GM19035 (cell line): ENCODE measurements at regions not wholly inside any gene's neighbourhood (a gene's known extent, or its start where the extent isn't known, plus 50 kb on each side); places are given as distances from the start of the nearest gene placed in this dataset.
"Not testable (repeated sequence)": the region's sequence is repeated elsewhere in the genome, so short reads cannot be mapped to it uniquely, and the experiment has no call there.

Experiments used
- ATAC-seq: cut with Tn5 transposase; IDR thresholded peaks from one replicate; pipeline ENCODE4 v1.9.1; 2021; ENCODE audit not compliant: unreplicated experiment

GRCh38 chr5:28402590-28403301 is 1364.4 kb upstream of the CDH9 start:
- ATAC-seq, result no peak

GRCh38 chr5:28400076-28400475 is 1361.7 kb upstream of the CDH9 start:
- no peak for ATAC-seq

- ATAC-seq, result no peak
Measured at GRCh38 chr5:28399211-28399610, 1360.8 kb upstream of the CDH9 start.

- ATAC-seq, result no peak
Measured at GRCh38 chr5:28398185-28398584, 1359.8 kb upstream of the CDH9 start.

- ATAC-seq, result no peak
Measured at GRCh38 chr5:28397502-28397941, 1359.1 kb upstream of the CDH9 start.

- no peak for ATAC-seq
Measured at GRCh38 chr5:28391277-28391676, 1352.9 kb upstream of the CDH9 start.

- ATAC-seq, result no peak
Measured at GRCh38 chr5:28390341-28390740, 1352.0 kb upstream of the CDH9 start.

- ATAC-seq, result not testable (repeated sequence)
Measured at GRCh38 chr5:28389727-28390126, 1351.3 kb upstream of the CDH9 start.

- ATAC-seq, result no peak
Measured at GRCh38 chr5:28388428-28388827, 1350.0 kb upstream of the CDH9 start.

- ATAC-seq, result no peak
Measured at GRCh38 chr5:28386712-28387111, 1348.3 kb upstream of the CDH9 start.

- no peak for ATAC-seq
Measured at GRCh38 chr5:28380167-28380566, 1341.8 kb upstream of the CDH9 start.

- ATAC-seq, result no peak
Measured at GRCh38 chr5:28374492-28374967, 1336.1 kb upstream of the CDH9 start.

- ATAC-seq, result no peak
Measured at GRCh38 chr5:28370896-28371295, 1332.5 kb upstream of the CDH9 start.

GRCh38 chr5:28369418-28369817 is 1331.0 kb upstream of the CDH9 start:
- no peak for ATAC-seq

- no peak for ATAC-seq
Measured at GRCh38 chr5:28355831-28356230, 1317.4 kb upstream of the CDH9 start.

GRCh38 chr5:28346696-28347095 is 1308.3 kb upstream of the CDH9 start:
- ATAC-seq, result no peak

- ATAC-seq, result no peak
Measured at GRCh38 chr5:28344836-28345433, 1306.5 kb upstream of the CDH9 start.

- ATAC-seq, result no peak
Measured at GRCh38 chr5:28329176-28329575, 1290.8 kb upstream of the CDH9 start.

- ATAC-seq, result no peak
Measured at GRCh38 chr5:28328681-28329080, 1290.3 kb upstream of the CDH9 start.

GRCh38 chr5:28324174-28324573 is 1285.8 kb upstream of the CDH9 start:
- ATAC-seq, result no peak

GRCh38 chr5:28313953-28314352 is 1275.6 kb upstream of the CDH9 start:
- no peak for ATAC-seq

GRCh38 chr5:28313321-28313951 is 1275.0 kb upstream of the CDH9 start:
- ATAC-seq, result no peak
